Lower leg skin (tissue), 3 donors: ENCODE measurements at regions not wholly inside any gene's neighbourhood (a gene's known extent, or its start where the extent isn't known, plus 50 kb on each side); places are given as distances from the start of the nearest gene placed in this dataset.

Experiments
- CTCF ChIP-seq, 3 donors: fragments of 450-650 bp; IDR thresholded peaks; one replicate each; pipeline ENCODE4 v1.5.1; 2016; ENCODE audit warnings: antibody characterized with exemption in 3 of 3, mild to moderate bottlenecking in 3 of 3, moderate library complexity in 2 of 3
- POLR2A ChIP-seq, 2 donors: fragments of 450-650 bp; IDR thresholded peaks; one replicate each; pipeline ENCODE4 v1.6.1; 2016 to 2017; ENCODE audit warnings: antibody characterized with exemption in 2 of 2, mild to moderate bottlenecking in 1 of 2, moderate library complexity in 1 of 2

GRCh38 chr4:120299631-120300030 lies 233.0 kb upstream of the MAD2L1 start:
- TF ChIP-seq POLR2A (IDR thresholded peaks at IDR 0.05) (no peak), CTCF (IDR thresholded peaks at IDR 0.05) (no peak)
